Anterior cingulate cortex (tissue), 58 donors: ENCODE measurements at regions not wholly inside any gene's neighbourhood (a gene's known extent, or its start where the extent isn't known, plus 50 kb on each side); places are given as distances from the start of the nearest gene placed in this dataset.

ENCODE experiments used
- DNase-seq, 58 donors: peaks; one replicate each; lab custom pipeline; 2025; lab: John Stamatoyannopoulos, UW

- DNase-seq = no peak
Observed at GRCh38 chr2:12795851-12796250, 79.1 kb downstream of the TRIB2 start.

DNA sequence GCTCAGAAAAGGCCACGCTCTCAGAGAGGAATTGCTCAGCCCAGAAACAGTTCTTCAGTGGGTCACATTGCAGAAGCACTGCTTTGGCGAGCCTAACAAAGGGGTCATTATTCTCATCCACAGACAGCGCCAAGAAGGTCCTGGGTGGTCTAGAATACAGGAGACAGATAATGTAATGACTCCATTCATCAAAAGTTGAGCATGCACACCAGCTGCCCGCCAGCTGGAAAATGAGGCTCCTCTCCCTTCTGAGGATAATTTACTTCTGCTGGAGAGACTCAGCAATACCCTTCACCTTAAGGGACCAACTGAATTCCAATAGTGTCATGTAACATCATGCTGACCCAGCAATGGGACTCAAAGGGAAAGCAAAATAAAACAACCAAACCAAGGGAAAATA is 79.9 kb downstream of the TRIB2 start:
- peak in 24 of 58 donors; percentile 8 to 57 (median 21) for DNase-seq

- no peak for DNase-seq
Observed at GRCh38 chr2:12797815-12798214, 81.1 kb downstream of the TRIB2 start.

- no peak for DNase-seq
Observed at GRCh38 chr2:12803607-12804006, 86.9 kb downstream of the TRIB2 start.

DNA sequence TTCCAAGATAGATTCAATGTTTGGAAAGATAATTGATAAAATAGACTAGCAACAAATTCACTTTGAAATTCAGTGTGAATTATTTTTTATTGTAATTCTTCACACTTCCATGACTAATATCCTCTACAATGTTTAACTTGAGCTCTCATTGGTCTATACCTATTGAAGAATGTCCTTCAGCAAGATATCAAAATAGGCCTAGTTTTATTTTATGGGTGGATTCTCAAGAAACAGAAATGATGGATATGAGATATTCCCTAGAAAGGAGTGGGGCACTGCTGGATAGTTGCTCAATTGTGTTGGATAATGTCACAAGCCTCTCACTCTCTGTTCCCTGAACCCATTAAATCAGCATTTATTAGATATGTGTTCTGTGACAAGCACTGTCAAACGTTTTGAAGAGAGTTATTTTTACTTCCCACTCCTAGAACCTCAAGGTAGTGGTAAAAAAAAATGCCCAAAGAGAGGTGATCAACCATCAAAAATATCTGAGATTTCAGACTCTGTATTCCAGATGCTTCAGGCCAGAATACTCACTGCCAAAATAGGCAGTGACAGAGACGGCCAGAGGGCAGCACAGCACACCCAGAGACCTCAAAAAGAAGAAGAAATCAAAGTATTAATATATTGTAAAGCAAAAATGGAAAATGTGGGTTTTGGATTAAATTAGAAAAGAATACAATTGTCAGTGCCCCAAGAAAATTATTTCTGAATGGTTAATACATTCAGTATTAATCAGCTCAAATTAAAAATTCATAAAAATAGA is 87.5 kb downstream of the TRIB2 start:
- DNase-seq = no peak

- no peak for DNase-seq
Observed at GRCh38 chr2:12805033-12805432, 88.3 kb downstream of the TRIB2 start.

DNA sequence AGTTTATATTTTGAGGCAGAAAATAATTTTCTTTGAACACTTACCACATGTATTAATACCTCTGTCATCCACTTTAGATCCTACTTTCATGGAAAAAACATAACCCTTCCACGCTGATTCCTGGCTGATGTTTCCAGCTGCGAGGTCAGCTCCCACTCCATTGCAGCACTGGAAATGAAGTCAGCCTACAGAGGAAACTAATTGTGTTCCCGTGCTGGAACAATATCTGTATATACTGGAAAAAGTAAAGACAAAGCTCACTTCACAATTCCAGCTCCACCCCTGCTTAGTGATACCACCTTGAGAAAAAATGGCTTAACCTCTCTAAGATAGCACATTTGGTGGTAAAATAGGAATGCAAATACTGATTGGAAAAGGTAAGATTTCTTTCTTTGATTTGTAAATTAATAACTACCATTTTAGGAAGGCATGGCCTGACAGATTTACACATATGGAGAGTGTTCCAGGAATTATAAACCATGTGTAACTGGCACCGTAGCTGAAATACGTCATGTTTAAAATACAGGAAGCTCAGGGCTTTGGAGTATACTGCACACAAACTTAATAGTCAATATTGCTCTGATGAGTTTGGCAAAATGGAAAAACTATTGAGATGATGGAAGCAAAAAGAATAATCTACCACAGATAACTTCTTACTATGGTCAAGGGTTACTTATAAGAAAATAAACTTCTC is 90.0 kb downstream of the TRIB2 start:
- DNase-seq = no peak

GRCh38 chr2:12807907-12808810 is 91.4 kb downstream of the TRIB2 start:
- DNase-seq = no peak

GRCh38 chr2:12809526-12809925 is 92.8 kb downstream of the TRIB2 start:
- DNase-seq = no peak

- no peak for DNase-seq
Observed at GRCh38 chr2:12811916-12812315, 95.2 kb downstream of the TRIB2 start.

DNA sequence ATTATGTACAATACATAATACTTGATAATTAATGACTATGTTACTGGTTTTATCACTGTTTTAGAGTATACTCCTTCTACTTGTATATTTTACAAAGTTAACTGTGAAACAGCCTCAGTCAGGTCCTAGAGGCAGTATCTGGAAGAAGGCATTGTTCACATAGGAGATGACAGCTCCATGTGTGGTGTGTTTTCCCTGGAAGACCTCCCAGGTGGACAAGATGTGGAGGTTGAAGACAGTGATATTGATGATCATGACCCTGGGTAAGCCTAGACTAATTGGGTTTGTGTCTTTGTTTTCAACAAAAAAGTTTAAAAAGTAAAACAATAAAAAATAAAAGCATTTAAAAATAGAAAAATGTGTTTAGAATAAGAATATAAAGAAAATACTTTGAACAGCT is 96.4 kb downstream of the TRIB2 start:
- DNase-seq = no peak

DNA sequence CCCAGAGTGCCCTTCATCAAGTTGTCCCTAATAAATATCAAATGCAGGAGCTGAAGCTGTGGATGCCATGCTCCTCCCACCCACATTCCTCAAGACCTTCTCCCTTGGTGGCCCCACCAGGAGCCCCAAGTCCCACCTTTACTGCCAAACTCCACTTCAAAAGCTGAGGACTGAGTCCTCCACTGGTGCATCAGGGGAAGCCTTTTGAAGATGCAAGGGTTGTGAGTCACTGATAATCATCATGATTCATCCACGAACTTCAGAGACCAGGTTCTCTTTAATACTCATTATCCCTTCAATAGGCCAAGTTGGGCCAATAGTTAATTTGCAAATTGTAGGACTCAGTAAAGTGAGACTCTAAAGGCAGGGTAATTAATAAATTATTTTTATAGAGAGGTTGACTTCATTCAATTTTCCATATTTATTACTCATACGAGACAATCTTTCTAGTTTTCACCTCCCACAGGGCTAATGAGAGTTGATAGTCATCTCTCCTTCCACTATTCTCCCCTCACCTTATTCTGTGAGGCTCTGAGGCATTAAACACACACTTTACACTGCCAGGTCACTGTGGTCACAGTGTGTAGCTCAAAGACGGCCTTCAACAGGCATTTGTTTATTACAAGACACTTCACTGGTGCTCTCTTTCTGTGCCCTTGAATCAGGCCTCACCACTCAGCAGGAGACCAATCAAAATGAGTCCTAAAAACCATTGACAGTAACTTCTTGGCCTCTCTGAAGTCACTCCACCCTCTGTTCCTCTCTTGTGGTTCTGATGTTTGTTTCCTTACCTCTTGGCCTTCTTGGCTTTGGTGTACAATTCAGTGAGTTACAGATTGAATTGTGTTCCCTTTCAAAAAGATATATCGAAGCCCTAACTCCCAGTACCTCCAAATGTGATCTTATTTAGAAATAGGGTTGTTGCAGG is 99.9 kb downstream of the TRIB2 start:
- no peak for DNase-seq

DNA sequence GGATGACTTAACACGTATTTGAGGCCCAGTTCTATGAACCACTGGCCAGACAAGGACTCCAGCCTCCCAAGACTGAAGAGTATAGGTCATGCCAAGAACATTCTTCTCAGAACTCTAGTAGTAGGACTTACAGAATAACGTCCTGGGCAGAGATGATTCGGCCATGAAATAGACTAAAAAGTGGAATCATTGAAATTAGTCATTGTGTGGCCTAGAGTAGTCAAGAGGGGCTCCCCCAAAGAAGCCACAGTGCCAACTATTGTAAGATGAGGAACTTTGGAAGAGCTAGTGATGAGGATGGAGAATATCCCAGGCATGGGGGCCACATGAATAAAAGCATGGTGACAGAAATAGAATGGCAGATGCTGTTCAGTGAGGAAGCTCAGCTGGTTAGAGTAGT is 101.1 kb downstream of the TRIB2 start:
- DNase-seq = no peak

DNA sequence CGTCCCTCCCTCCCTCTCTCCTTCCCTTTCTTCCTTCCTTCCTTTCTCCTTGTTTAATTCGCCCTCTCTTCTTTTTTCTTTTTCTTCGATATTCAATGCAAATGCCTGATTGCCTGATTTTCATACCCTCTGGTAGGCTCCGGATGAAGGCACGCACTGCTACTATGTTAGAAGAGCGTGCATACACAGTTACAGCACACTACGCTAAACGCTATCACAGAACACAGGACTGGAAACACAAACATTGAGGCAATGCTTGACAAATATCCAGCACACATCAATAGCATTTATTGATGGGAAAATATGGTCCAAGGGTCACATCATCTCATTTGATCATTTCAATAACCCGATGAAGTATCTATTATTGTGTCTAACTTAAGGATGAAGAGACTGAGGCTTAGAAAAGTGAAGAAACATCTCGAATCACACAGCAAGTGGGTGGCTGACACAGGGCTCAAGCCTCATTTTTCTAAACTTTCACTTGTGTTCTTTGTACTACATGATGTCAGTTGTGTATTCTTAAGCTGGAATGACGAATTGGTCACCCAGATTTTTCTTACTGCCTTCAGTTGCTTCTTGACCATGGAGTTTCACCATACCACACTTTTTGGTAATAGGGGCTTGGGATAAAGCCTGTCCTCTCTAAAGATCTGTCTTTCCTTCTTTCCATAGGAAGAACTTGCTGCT is 101.8 kb downstream of the TRIB2 start:
- no peak for DNase-seq

GRCh38 chr2:12819103-12819475 is 102.4 kb downstream of the TRIB2 start:
- peak in 1 of 58 donors; percentile 4 for DNase-seq

- DNase-seq = no peak
Observed at GRCh38 chr2:12819721-12820120, 103.0 kb downstream of the TRIB2 start.

DNA sequence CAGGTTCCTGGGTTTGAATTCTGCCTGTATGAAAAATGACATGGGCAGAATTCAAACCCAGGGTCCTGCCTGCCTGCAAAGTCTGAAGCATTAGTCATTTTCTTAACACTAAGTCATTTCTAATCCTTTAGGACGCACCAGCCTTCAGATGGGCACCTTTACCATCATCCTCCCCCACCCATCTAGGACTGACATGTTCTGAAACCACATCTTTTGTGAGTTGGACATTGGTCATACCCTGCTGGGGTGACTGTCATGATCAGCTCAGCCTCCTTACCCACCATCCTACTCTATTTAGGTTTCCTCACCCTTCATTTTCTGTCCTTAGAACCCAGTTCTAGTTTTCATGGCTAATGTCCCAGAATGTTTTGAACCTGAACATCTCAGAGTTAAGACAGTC is 104.9 kb downstream of the TRIB2 start:
- DNase-seq = no peak

GRCh38 chr2:12824351-12824777 is 107.6 kb downstream of the TRIB2 start:
- DNase-seq = no peak

- no peak for DNase-seq
Observed at GRCh38 chr2:12824778-12825379, 108.1 kb downstream of the TRIB2 start.
